Type B pancreatic cell (in vitro differentiated cells): ENCODE measurements at regions not wholly inside any gene's neighbourhood (a gene's known extent, or its start where the extent isn't known, plus 50 kb on each side); places are given as distances from the start of the nearest gene placed in this dataset.
"Not testable (repeated sequence)": the region's sequence is repeated elsewhere in the genome, so short reads cannot be mapped to it uniquely, and the experiment has no call there.

Experiments
- DNase-seq: peaks from one replicate; pipeline ENCODE4 v3.0.0; 2021; ENCODE audit warnings: mixed read lengths; ENCODE audit not compliant: unreplicated experiment; ENCODE audit errors: extremely low spot score
- H3K27ac Mint-ChIP-seq: 2 replicates; pipeline ENCODE4 v1.8.0; 2021; ENCODE audit warnings: mild to moderate bottlenecking, mixed read lengths
- H3K27me3 Mint-ChIP-seq: 2 replicates; pipeline ENCODE4 v1.8.0; 2021; ENCODE audit warnings: mixed read lengths
- H3K36me3 Mint-ChIP-seq: 2 replicates; pipeline ENCODE4 v1.8.0; 2021; ENCODE audit warnings: mixed read lengths
- H3K4me1 Mint-ChIP-seq: one replicate; pipeline ENCODE4 v1.8.0; 2021; ENCODE audit warnings: mixed read lengths; ENCODE audit not compliant: unreplicated experiment
- H3K4me3 Mint-ChIP-seq: 2 replicates; pipeline ENCODE4 v1.8.0; 2021; ENCODE audit warnings: mild to moderate bottlenecking, mixed read lengths
- H3K9me3 Mint-ChIP-seq: 2 replicates; pipeline ENCODE4 v1.8.0; 2021; ENCODE audit warnings: mixed read lengths
- CTCF ChIP-seq: fragments of 200-600 bp; sonication (generic); conservative IDR thresholded peaks from 2 replicates; pipeline ENCODE4 v1.5.0; 2021; ENCODE audit warnings: antibody characterized with exemption, mild to moderate bottlenecking

- Mint-ChIP-seq H3K27ac (no peak overlapping the region), H3K36me3 (no peaks in the 10 kb centered on the region), H3K4me1 (peaks cover 7% of the 10 kb centered on the region), H3K27me3 (peaks cover 16% of the 10 kb centered on the region), H3K9me3 (no peaks in the 10 kb centered on the region), H3K4me3 (no peak overlapping the region)
- no peak for TF ChIP-seq CTCF
- DNase-seq, result no peak
These were observed 277.1 kb upstream of the ZNF32 start for GRCh38 chr10:43925793-43926192.

DNA sequence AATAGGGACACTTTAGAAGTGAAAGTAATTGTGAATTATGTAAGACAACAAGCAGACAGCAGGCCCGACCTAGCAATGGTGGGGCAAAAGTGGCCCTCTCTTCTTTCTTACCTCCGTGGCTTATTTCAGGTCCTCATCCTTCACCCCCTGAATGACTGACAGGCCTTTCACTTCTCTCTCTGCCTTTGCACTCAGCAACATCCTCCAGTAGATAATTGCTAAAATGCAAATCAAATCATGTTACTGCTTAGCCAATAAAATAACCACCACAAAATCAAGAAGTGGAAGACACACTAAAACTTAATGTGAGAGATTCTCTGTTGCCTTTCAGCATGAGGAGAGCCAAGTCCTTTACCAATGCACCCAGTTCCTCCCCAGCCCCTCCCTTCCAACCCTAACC, 274.6 kb upstream of the ZNF32 start:
- peaks cover 14% of the 10 kb centered on the region for H3K27me3 Mint-ChIP-seq
- peaks cover 7% of the 10 kb centered on the region for H3K4me1 Mint-ChIP-seq
- H3K4me3 Mint-ChIP-seq, result no peak overlapping the region
- no peaks in the 10 kb centered on the region for H3K36me3 Mint-ChIP-seq
- DNase-seq, result no peak
- no peak overlapping the region for H3K27ac Mint-ChIP-seq
- no peak for TF ChIP-seq CTCF
- no peaks in the 10 kb centered on the region for H3K9me3 Mint-ChIP-seq

GRCh38 chr10:43922335-43923280, 273.9 kb upstream of the ZNF32 start:
- H3K36me3 Mint-ChIP-seq, result no peaks in the 10 kb centered on the region
- no peak overlapping the region for H3K27ac Mint-ChIP-seq
- H3K27me3 Mint-ChIP-seq, result peaks cover 17% of the 10 kb centered on the region
- H3K4me3 Mint-ChIP-seq, result no peak overlapping the region
- no peak for TF ChIP-seq CTCF
- H3K4me1 Mint-ChIP-seq, result peaks cover 7% of the 10 kb centered on the region
- no peak for DNase-seq
- no peaks in the 10 kb centered on the region for H3K9me3 Mint-ChIP-seq

GRCh38 chr10:43921881-43922280, 273.2 kb upstream of the ZNF32 start:
- H3K27me3 Mint-ChIP-seq, result peaks cover 15% of the 10 kb centered on the region
- peaks cover 7% of the 10 kb centered on the region for H3K4me1 Mint-ChIP-seq
- H3K4me3 Mint-ChIP-seq, result no peak overlapping the region
- TF ChIP-seq CTCF, result no peak
- no peaks in the 10 kb centered on the region for H3K36me3 Mint-ChIP-seq
- H3K27ac Mint-ChIP-seq, result no peak overlapping the region
- DNase-seq, result no peak
- H3K9me3 Mint-ChIP-seq, result no peaks in the 10 kb centered on the region

DNA sequence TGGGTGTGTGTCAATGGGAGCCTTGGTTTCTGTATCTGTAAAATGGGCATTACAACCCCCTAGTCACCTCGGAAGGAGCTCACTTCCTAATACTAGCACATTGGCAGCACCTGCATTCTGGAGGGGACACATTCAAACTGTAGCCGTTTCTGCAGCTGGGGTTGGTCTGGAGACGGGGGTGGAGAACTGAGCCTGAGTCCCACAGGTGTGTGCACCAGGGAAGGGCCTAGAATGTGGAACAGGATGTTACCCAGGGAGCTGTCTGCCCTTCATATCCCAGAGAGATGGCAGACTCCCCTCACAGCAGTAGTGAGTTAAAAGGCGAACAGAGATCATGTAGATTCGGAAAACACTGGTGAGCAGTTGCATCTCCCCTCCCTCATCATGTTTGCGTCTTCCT, 272.8 kb upstream of the ZNF32 start:
- Mint-ChIP-seq H3K27ac (no peak overlapping the region), H3K9me3 (no peaks in the 10 kb centered on the region), H3K4me3 (no peak overlapping the region), H3K27me3 (peaks cover 15% of the 10 kb centered on the region), H3K4me1 (peaks cover 7% of the 10 kb centered on the region), H3K36me3 (no peaks in the 10 kb centered on the region)
- no peak for DNase-seq
- TF ChIP-seq CTCF, result no peak

- H3K9me3 Mint-ChIP-seq, H3K27ac Mint-ChIP-seq, H3K4me1 Mint-ChIP-seq, DNase-seq, H3K36me3 Mint-ChIP-seq, H3K4me3 Mint-ChIP-seq: not testable (repeated sequence)
- H3K27me3 Mint-ChIP-seq, result peaks cover 15% of the 10 kb centered on the region
These were observed 271.6 kb upstream of the ZNF32 start for GRCh38 chr10:43920236-43920758.
